EH (cell line): ENCODE measurements at regions not wholly inside any gene's neighbourhood (a gene's known extent, or its start where the extent isn't known, plus 50 kb on each side); places are given as distances from the start of the nearest gene placed in this dataset.
"Not testable (repeated sequence)": the region's sequence is repeated elsewhere in the genome, so short reads cannot be mapped to it uniquely, and the experiment has no call there.

Experiments used
- DNase-seq: peaks from one replicate; pipeline ENCODE4 v3.0.0-alpha.2; 2015; ENCODE audit warnings: low read depth

GRCh38 chr4:112082954-112083586, 62.2 kb upstream of the FAM241A start:
- peak; percentile 61 for DNase-seq

GRCh38 chr4:112083587-112084347, 61.5 kb upstream of the FAM241A start:
- peak; percentile 22 for DNase-seq

DNA sequence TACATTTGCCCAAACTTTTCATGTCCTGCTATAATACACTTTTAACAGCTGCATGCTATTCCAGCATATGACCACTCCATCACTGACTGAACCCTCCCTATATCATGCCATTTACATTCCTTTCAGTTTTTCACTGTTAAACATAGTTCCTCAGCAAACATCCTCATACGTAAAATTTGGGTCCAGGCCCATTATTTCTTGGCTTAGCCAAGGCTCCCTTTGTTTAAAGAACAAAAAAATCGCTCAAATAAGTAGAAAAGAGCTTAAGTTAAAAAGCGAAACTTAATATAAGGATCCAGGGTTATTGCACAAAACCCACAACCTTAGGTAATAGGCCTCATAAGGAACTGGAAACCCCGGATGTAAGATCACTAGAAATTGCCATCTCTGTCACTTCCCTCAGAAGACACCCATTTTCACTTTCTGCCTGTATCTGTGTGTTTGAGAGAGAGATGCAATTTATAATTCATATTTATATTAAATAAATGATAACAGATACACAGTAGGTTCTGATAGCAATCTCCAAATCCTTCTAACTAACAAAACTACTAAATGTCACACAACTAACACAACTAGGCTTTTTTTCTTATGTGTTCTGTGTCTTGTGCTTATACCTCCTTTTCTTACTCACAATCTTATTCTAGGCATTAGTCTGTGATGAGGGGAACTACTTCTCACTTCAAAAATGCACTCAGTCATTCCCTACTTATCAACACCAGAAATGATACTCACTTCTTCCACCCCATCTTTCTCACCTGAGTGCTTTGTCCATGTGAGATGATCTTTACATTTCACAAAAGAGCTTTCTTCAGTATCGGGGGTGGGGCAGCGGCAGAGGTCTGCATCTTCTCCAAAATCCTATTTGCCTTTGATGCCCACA, 59.9 kb upstream of the FAM241A start:
- no peak for DNase-seq

DNA sequence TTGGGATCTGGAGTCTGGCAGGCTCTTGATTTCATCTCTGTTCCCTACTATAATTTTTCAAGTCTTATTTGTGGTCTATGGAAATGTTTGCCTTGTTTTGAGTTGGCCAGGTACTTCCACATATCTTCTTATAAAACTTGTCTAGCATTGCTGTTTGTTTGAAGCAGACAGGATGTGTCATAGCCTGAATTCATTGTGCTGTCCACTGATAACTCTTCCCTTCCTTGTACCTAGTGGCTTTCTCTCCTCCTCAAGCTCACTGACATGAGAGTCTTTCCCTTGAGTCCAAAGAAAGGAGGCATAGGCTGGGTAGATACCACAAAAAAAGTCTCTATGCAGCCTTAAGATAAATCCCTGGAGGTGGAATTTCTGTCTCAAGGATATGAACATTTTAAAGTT, 59.2 kb upstream of the FAM241A start:
- DNase-seq: no peak

DNA sequence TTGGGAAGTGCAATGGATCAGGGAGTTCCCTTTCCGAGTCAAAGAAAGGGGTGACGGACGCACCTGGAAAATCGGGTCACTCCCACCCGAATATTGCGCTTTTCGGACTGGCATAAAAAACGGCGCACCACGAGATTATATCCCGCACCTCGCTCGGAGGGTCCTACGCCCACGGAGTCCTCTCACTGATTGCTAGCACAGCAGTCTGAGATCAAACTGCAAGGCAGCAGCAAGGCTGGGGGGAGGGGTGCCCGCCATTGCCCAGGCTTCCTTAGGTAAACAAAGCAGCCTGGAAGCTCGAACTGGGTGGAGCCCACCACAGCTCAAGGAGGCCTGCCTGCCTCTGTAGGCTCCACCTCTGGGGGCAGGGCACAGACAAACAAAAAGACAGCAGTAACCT, 58.6 kb upstream of the FAM241A start:
- not testable (repeated sequence) for DNase-seq

DNA sequence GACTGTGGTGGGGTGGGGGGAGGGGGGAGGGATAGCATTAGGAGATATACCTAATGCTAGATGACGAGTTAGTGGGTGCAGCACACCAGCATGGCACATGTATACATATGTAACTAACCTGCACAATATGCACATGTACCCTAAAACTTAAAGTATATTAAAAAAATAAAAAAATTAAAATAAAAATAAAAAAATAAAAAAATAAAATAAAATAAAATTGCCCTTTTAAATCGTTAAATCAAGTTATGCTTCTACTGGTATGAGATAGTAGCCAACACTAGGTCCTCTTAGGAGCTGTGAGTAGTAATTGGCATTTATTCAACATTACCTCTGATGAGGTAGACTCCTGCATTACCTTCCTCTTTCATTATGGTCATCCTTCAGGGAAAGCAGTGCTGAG, 52.9 kb upstream of the FAM241A start:
- not testable (repeated sequence) for DNase-seq

DNA sequence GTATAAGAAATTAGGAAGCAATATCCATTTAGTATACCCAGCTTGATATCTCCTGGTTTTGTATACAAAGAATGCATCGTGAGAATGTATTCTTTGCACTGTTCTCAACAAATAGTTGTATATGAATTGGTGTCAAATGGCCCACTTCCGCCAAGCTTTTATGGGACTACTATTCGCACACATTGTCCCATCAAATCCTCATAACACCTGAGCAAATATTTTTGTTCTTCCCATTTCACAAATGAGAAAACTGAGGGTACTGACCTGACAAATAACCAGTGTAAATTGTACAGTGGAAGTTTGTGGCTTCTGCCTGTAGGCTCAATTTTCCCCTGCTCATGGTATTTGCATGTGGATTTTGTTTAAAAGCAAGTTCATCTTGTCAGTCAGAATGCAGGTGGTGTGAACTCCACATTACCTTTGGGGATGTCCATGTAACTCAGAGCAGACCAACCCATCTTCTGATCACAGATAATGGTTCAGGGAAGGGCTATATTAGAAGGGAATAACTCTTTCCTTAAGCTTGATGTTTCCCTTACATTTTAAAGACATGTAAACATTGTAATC, 51.5 kb upstream of the FAM241A start:
- no peak for DNase-seq

GRCh38 chr4:112094330-112094729, 50.9 kb upstream of the FAM241A start:
- DNase-seq: no peak
